MM.1S (cell line): ENCODE measurements at regions not wholly inside any gene's neighbourhood (a gene's known extent, or its start where the extent isn't known, plus 50 kb on each side); places are given as distances from the start of the nearest gene placed in this dataset.

Experiments
- DNase-seq: peaks from one replicate; pipeline ENCODE4 v3.0.0-alpha.2; 2015
- H2AFZ ChIP-seq: fragments of 300-600 bp; sonication (generic); 2 replicates; pipeline ENCODE4 v1.6.0; 2016; ENCODE audit warnings: antibody characterized with exemption, low read length
- H3F3A ChIP-seq: fragments of 300-600 bp; sonication (generic); 2 replicates; pipeline ENCODE4 v1.6.1; 2016; ENCODE audit warnings: mild to moderate bottlenecking, antibody characterized with exemption, low read length, moderate library complexity, mixed read lengths; ENCODE audit not compliant: insufficient read depth
- H3K27ac ChIP-seq: fragments of 300-600 bp; sonication (generic); 2 replicates; pipeline ENCODE4 v1.5.1; 2016; ENCODE audit warnings: mild to moderate bottlenecking, low read length
- H3K27me3 ChIP-seq: fragments of 300-600 bp; sonication (generic); replicated peaks from 2 replicates; pipeline ENCODE4 v1.6.0; 2016; ENCODE audit warnings: low read length; ENCODE audit not compliant: insufficient read depth
- H3K36me3 ChIP-seq: fragments of 300-600 bp; sonication (generic); replicated peaks from 2 replicates; pipeline ENCODE4 v1.6.1; 2016; ENCODE audit warnings: mild to moderate bottlenecking, low read length, mixed read lengths; ENCODE audit not compliant: insufficient read depth
- H3K4me1 ChIP-seq: fragments of 300-600 bp; sonication (generic); 2 replicates; pipeline ENCODE4 v1.6.1; 2016; ENCODE audit warnings: low read length, mixed read lengths
- H3K4me2 ChIP-seq: fragments of 300-600 bp; sonication (generic); 2 replicates; pipeline ENCODE4 v1.6.0; 2016; ENCODE audit warnings: low read depth, low read length
- H3K4me3 ChIP-seq: fragments of 300-600 bp; sonication (generic); 2 replicates; pipeline ENCODE4 v1.5.1; 2016; ENCODE audit warnings: low read length, mixed read lengths
- H3K79me2 ChIP-seq: fragments of 300-600 bp; sonication (generic); 2 replicates; pipeline ENCODE4 v1.6.1; 2016; ENCODE audit warnings: mixed run types, low read length, mixed read lengths
- H3K9ac ChIP-seq: fragments of 300-600 bp; sonication (generic); 2 replicates; pipeline ENCODE4 v1.6.1; 2016; ENCODE audit warnings: low read length, mixed read lengths
- H3K9me2 ChIP-seq: fragments of 300-600 bp; sonication (generic); replicated peaks from 2 replicates; pipeline ENCODE4 v1.6.1; 2016; ENCODE audit warnings: mild to moderate bottlenecking, low read length, mixed read lengths; ENCODE audit not compliant: insufficient read depth
- H3K9me3 ChIP-seq: fragments of 300-600 bp; sonication (generic); replicated peaks from 2 replicates; pipeline ENCODE4 v1.6.1; 2016; ENCODE audit warnings: mild to moderate bottlenecking, low read length, mixed read lengths; ENCODE audit not compliant: insufficient read depth
- H4K20me1 ChIP-seq: fragments of 300-600 bp; sonication (generic); 2 replicates; pipeline ENCODE4 v1.6.1; 2016; ENCODE audit warnings: mild to moderate bottlenecking, low read length, moderate library complexity, mixed read lengths; ENCODE audit not compliant: insufficient read depth
- CTCF ChIP-seq: fragments of 300-600 bp; sonication (generic); IDR thresholded peaks from 2 replicates; pipeline ENCODE4 v1.5.1; 2016; ENCODE audit warnings: antibody characterized with exemption, low read length, mixed read lengths
- EZH2 ChIP-seq: fragments of 300-600 bp; sonication (generic); optimal IDR thresholded peaks from 2 replicates; pipeline ENCODE3; 2017; ENCODE audit warnings: low read depth, mild to moderate bottlenecking, antibody characterized with exemption, low read length, mixed read lengths
- EZH2phosphoT487 ChIP-seq: fragments of 300-600 bp; sonication (generic); IDR thresholded peaks from 2 replicates; pipeline ENCODE4 v1.6.1; 2018; ENCODE audit warnings: antibody characterized with exemption, low read length

GRCh38 chr1:95386915-95387314, 152.9 kb downstream of the RWDD3 start:
- Histone ChIP-seq H3K79me2 (no peaks in the 10 kb centered on the region), H2AFZ (no peak overlapping the region), H3K27me3 (no peaks in the 10 kb centered on the region), H3K4me1 (no peaks in the 10 kb centered on the region), H3K9me2 (no peaks in the 10 kb centered on the region), H3K9ac (no peak overlapping the region), H3K27ac (no peak overlapping the region), H3K9me3 (no peaks in the 10 kb centered on the region), H3F3A (no peaks in the 10 kb centered on the region), H3K4me2 (no peak overlapping the region), H4K20me1 (no peaks in the 10 kb centered on the region), H3K4me3 (no peak overlapping the region), H3K36me3 (no peaks in the 10 kb centered on the region)
- TF ChIP-seq EZH2, result no peak
- no peak for TF ChIP-seq EZH2phosphoT487
- no peak for TF ChIP-seq CTCF
- DNase-seq, result no peak

GRCh38 chr1:95388031-95388430, 154.0 kb downstream of the RWDD3 start:
- no peaks in the 10 kb centered on the region for H3K4me1 ChIP-seq
- H3K36me3 ChIP-seq, result no peaks in the 10 kb centered on the region
- DNase-seq, result no peak
- no peak overlapping the region for H3K9ac ChIP-seq
- H3F3A ChIP-seq, result no peaks in the 10 kb centered on the region
- no peak for TF ChIP-seq EZH2phosphoT487
- TF ChIP-seq CTCF, result no peak
- TF ChIP-seq EZH2, result no peak
- H4K20me1 ChIP-seq, result no peaks in the 10 kb centered on the region
- H3K4me2 ChIP-seq, result no peak overlapping the region
- H2AFZ ChIP-seq, result no peak overlapping the region
- H3K27ac ChIP-seq, result no peak overlapping the region
- H3K9me2 ChIP-seq, result no peaks in the 10 kb centered on the region
- no peaks in the 10 kb centered on the region for H3K9me3 ChIP-seq
- no peaks in the 10 kb centered on the region for H3K79me2 ChIP-seq
- H3K27me3 ChIP-seq, result no peaks in the 10 kb centered on the region
- no peak overlapping the region for H3K4me3 ChIP-seq

GRCh38 chr1:95393434-95393833, 159.4 kb downstream of the RWDD3 start:
- no peak overlapping the region for H3K9ac ChIP-seq
- no peaks in the 10 kb centered on the region for H3K36me3 ChIP-seq
- H3K9me3 ChIP-seq, result no peaks in the 10 kb centered on the region
- H3K4me2 ChIP-seq, result no peak overlapping the region
- H3K9me2 ChIP-seq, result no peaks in the 10 kb centered on the region
- H3K4me1 ChIP-seq, result no peaks in the 10 kb centered on the region
- no peaks in the 10 kb centered on the region for H3K27me3 ChIP-seq
- H3K4me3 ChIP-seq, result no peak overlapping the region
- no peak overlapping the region for H3K27ac ChIP-seq
- H3K79me2 ChIP-seq, result no peaks in the 10 kb centered on the region
- no peaks in the 10 kb centered on the region for H4K20me1 ChIP-seq
- H2AFZ ChIP-seq, result no peak overlapping the region
- DNase-seq, result no peak
- TF ChIP-seq CTCF, result no peak
- no peak for TF ChIP-seq EZH2
- TF ChIP-seq EZH2phosphoT487, result no peak
- H3F3A ChIP-seq, result no peaks in the 10 kb centered on the region
